Adrenal gland (tissue), 9 donors: ENCODE measurements at regions not wholly inside any gene's neighbourhood (a gene's known extent, or its start where the extent isn't known, plus 50 kb on each side); places are given as distances from the start of the nearest gene placed in this dataset.

Source experiments
- DNase-seq, 7 donors: peaks; one replicate each; pipeline ENCODE4 v3.0.0-alpha.2; 2019 to 2020
- H3K27ac ChIP-seq, 5 donors: fragments of 200-600 bp; sonication (generic) in 4 of 5; 1 replicate in 3 of 5; 2 replicates in 2 of 5; pipeline versions ENCODE4 v1.5.1 to v1.8.0; 2016 to 2020; ENCODE audit warnings: mild to moderate bottlenecking in 1 of 5
- H3K27me3 ChIP-seq: fragments of 200-600 bp; 2 replicates; pipeline ENCODE4 v1.8.0; 2021
- H3K36me3 ChIP-seq, 2 donors: fragments of 200-600 bp; replicated peaks in 1 of 2; 1 replicate in 1 of 2; 2 replicates in 1 of 2; pipeline versions ENCODE4 v1.5.1 to v1.8.0; 2018 to 2022
- H3K4me1 ChIP-seq, 2 donors: fragments of 200-600 bp; replicated peaks in 1 of 2; 1 replicate in 1 of 2; 2 replicates in 1 of 2; pipeline versions ENCODE4 v1.5.1 to v1.8.0; 2018 to 2021
- H3K4me3 ChIP-seq, 4 donors: fragments of 200-600 bp; sonication (generic) in 3 of 4; one replicate each; pipeline ENCODE4 v1.5.1; 2016 to 2018
- H3K9me3 ChIP-seq, 3 donors: fragments of 200-600 bp; sonication (generic) in 1 of 3; replicated peaks in 1 of 3; 1 replicate in 2 of 3; 2 replicates in 1 of 3; pipeline versions ENCODE4 v1.5.1 to v1.8.0; 2016 to 2021
- CTCF ChIP-seq, 6 experiments: fragments of 450-650 bp in 4 of 6; fragments of 200-600 bp in 2 of 6; sonication (generic) in 1 of 6; IDR thresholded peaks; 1 replicate in 5 of 6; 2 replicates in 1 of 6; pipeline versions ENCODE4 v1.5.1 to v1.8.0; 2016 to 2021; ENCODE audit warnings: antibody characterized with exemption in 6 of 6, mild to moderate bottlenecking in 2 of 6, moderate library complexity in 1 of 6
- POLR2A ChIP-seq, 2 donors: fragments of 450-650 bp; IDR thresholded peaks; one replicate each; pipeline ENCODE4 v1.6.1; 2017; ENCODE audit warnings: antibody characterized with exemption in 2 of 2, mild to moderate bottlenecking in 2 of 2, moderate library complexity in 1 of 2
- WGBS, 4 donors: extraction: QIAGEN DNeasy Blood & Tissue Kit in 2 of 4; methylation state at CpG; one replicate each; pipeline versions ENCODE4 v1.1.5 to v1.1.7; 2013 to 2017; 5-methylcytosine and 5-hydroxymethylcytosine counted together
- intact Hi-C, 2 donors: fragments of 100-400 bp; cut with DNase I; formaldehyde crosslinking; loops; one replicate each; pipeline versions ENCODE4 v1.14.1 to v1.15.0; 2022 to 2023
- donor health status: healthy with polysubstance abuse.
- donor health status: Bipolar disorder and iron deficiency.
- donor health status: DM: yes; HTN: yes; CAD: no.
- donor health status: DM: no; HTN: no; CAD: no.
- donor health status: DM: no; HTN: no; CAD: no.

GRCh38 chr4:66062044-66062443 lies 391.8 kb upstream of the EPHA5 start:
- Histone ChIP-seq H3K4me1 (no peaks in the 10 kb centered on the region), H3K27me3 (no peaks in the 10 kb centered on the region), H3K4me3 (no peak overlapping the region), H3K36me3 (no peaks in the 10 kb centered on the region), H3K27ac (no peak overlapping the region), H3K9me3 (peaks cover 0 to 4% (median 0%) of the 10 kb centered on the region in 3 donors)
- WGBS, 4 donors, result 57 to 70% (median 59%) methylated on average over 2 of the region's 2 CpGs
- DNase-seq, result no peak
- intact Hi-C loops, result no loop called here
- TF ChIP-seq POLR2A (IDR thresholded peaks at IDR 0.05), result no peak
- no peak for TF ChIP-seq CTCF (IDR thresholded peaks at IDR 0.05)

GRCh38 chr4:66059556-66059955 lies 389.3 kb upstream of the EPHA5 start:
- no peaks in the 10 kb centered on the region for H3K27me3 ChIP-seq
- H3K9me3 ChIP-seq, result peaks cover 0 to 4% (median 0%) of the 10 kb centered on the region in 3 donors
- no peak overlapping the region for H3K27ac ChIP-seq
- TF ChIP-seq POLR2A (IDR thresholded peaks at IDR 0.05) (no peak), CTCF (IDR thresholded peaks at IDR 0.05) (no peak)
- no peaks in the 10 kb centered on the region for H3K4me1 ChIP-seq
- no peak overlapping the region for H3K4me3 ChIP-seq
- DNase-seq, result no peak
- intact Hi-C loops, result no loop called here
- H3K36me3 ChIP-seq, result no peaks in the 10 kb centered on the region
- 59 to 69% (median 63%) methylated on average over 2 of the region's 2 CpGs for WGBS, 4 donors

- DNase-seq, result no peak
- H3K4me1 ChIP-seq, result no peaks in the 10 kb centered on the region
- 42 to 64% (median 44%) methylated on average over 1 of the region's 1 CpG for WGBS, 4 donors
- no peak for TF ChIP-seq POLR2A (IDR thresholded peaks at IDR 0.05)
- no peak for TF ChIP-seq CTCF (IDR thresholded peaks at IDR 0.05)
- intact Hi-C loops, result no loop called here
- no peaks in the 10 kb centered on the region for H3K36me3 ChIP-seq
- H3K27me3 ChIP-seq, result no peaks in the 10 kb centered on the region
- peaks cover 0 to 4% (median 0%) of the 10 kb centered on the region in 3 donors for H3K9me3 ChIP-seq
- H3K4me3 ChIP-seq, result no peak overlapping the region
- H3K27ac ChIP-seq, result no peak overlapping the region
Observed at GRCh38 chr4:66059136-66059535, 388.8 kb upstream of the EPHA5 start.

GRCh38 chr4:66055999-66056398 lies 385.7 kb upstream of the EPHA5 start:
- Histone ChIP-seq H3K27ac (no peak overlapping the region), H3K4me3 (no peak overlapping the region), H3K36me3 (no peaks in the 10 kb centered on the region), H3K27me3 (no peaks in the 10 kb centered on the region), H3K9me3 (no peaks in the 10 kb centered on the region), H3K4me1 (no peaks in the 10 kb centered on the region)
- no peak for DNase-seq
- TF ChIP-seq CTCF (IDR thresholded peaks at IDR 0.05) (no peak), POLR2A (IDR thresholded peaks at IDR 0.05) (no peak)
- intact Hi-C loops, result no loop called here
